ENCODE measurements at regions not wholly inside any gene's neighbourhood (a gene's known extent, or its start where the extent isn't known, plus 50 kb on each side); places are given as distances from the start of the nearest gene placed in this dataset.

GRCh38 chr3:113096188-113096892, 105.6 kb downstream of the GTPBP8 start:
- no peaks in the 10 kb centered on the region for H3K9me3 ChIP-seq
- no peak for TF ChIP-seq EP300 (IDR thresholded peaks at IDR 0.05; ENCODE audit: low read depth)
- TF ChIP-seq POLR2A (IDR thresholded peaks at IDR 0.05), result no peak
- 67 to 89% methylated on average over 1 to 2 of the region's 2 CpGs for WGBS, 2 donors (ENCODE audit: low coverage in 1 of 2)
- no peaks in the 10 kb centered on the region for H3K36me3 ChIP-seq
- H3K4me1 ChIP-seq, result no peaks in the 10 kb centered on the region
- DNase-seq, result no peak
- no peak overlapping the region for H3K27ac ChIP-seq
- intact Hi-C loops (cut with DNase I; ENCODE audit: low total_unique reads) (no loop called here), in situ Hi-C loops (cut with MboI; ENCODE audit: low pct_ligation_motif_present in 1 of 4, low pct_unique_long_range_greater_than_20kb in 1 of 4, low sequenced_read_pairs in 3 of 4) (no loop called here)
- H3K27me3 ChIP-seq, result no peaks in the 10 kb centered on the region
- no peak overlapping the region for H3K4me3 ChIP-seq

GRCh38 chr3:113097960-113098447, 107.2 kb downstream of the GTPBP8 start:
- DNase-seq, result no peak
- TF ChIP-seq CTCF (IDR thresholded peaks at IDR 0.05) (no peak), POLR2AphosphoS5 (IDR thresholded peaks at IDR 0.05) (no peak), POLR2A (IDR thresholded peaks at IDR 0.05) (no peak), EP300 (IDR thresholded peaks at IDR 0.05; ENCODE audit: low read depth) (no peak)
- in situ Hi-C loops (cut with MboI; ENCODE audit: low pct_ligation_motif_present in 1 of 4, low pct_unique_long_range_greater_than_20kb in 1 of 4, low sequenced_read_pairs in 3 of 4), result no loop called here
- WGBS, 2 donors (ENCODE audit: low coverage in 1 of 2), result 86 to 100% methylated on average over 1 to 3 of the region's 3 CpGs
- no peak overlapping the region for H3K4me3 ChIP-seq
- no peaks in the 10 kb centered on the region for H3K36me3 ChIP-seq
- H3K27ac ChIP-seq, result no peak overlapping the region
- intact Hi-C loops (cut with DNase I; ENCODE audit: low total_unique reads), result no loop called here
- no peaks in the 10 kb centered on the region for H3K27me3 ChIP-seq
- no peaks in the 10 kb centered on the region for H3K9me3 ChIP-seq
- H3K4me1 ChIP-seq, result no peaks in the 10 kb centered on the region

GRCh38 chr3:113100063-113100462, 109.3 kb downstream of the GTPBP8 start:
- Histone ChIP-seq H3K27me3 (no peaks in the 10 kb centered on the region), H3K4me3 (no peak overlapping the region), H3K36me3 (no peaks in the 10 kb centered on the region), H3K9me3 (no peaks in the 10 kb centered on the region), H3K4me1 (peaks cover 0 to 10% (median 4%) of the 10 kb centered on the region in 4 donors), H3K27ac (no peak overlapping the region)
- DNase-seq, result no peak
- 72 to 100% methylated on average over 2 of the region's 2 CpGs for WGBS, 2 donors (ENCODE audit: low coverage in 1 of 2)
- TF ChIP-seq POLR2A (IDR thresholded peaks at IDR 0.05), result no peak
- TF ChIP-seq EP300 (IDR thresholded peaks at IDR 0.05; ENCODE audit: low read depth), result no peak
- TF ChIP-seq CTCF (IDR thresholded peaks at IDR 0.05), result no peak
- TF ChIP-seq POLR2AphosphoS5 (IDR thresholded peaks at IDR 0.05), result no peak
- in situ Hi-C loops (cut with MboI; ENCODE audit: low pct_ligation_motif_present in 1 of 4, low pct_unique_long_range_greater_than_20kb in 1 of 4, low sequenced_read_pairs in 3 of 4) (no loop called here), intact Hi-C loops (cut with DNase I; ENCODE audit: low total_unique reads) (no loop called here)

GRCh38 chr3:113103588-113103987, 107.8 kb upstream of the BOC start:
- Histone ChIP-seq H3K27ac (no peak overlapping the region), H3K9me3 (no peaks in the 10 kb centered on the region), H3K4me1 (peaks cover 0 to 14% (median 4%) of the 10 kb centered on the region in 4 donors), H3K4me3 (no peak overlapping the region), H3K36me3 (no peaks in the 10 kb centered on the region), H3K27me3 (no peaks in the 10 kb centered on the region)
- TF ChIP-seq CTCF (IDR thresholded peaks at IDR 0.05), result no peak
- no peak for TF ChIP-seq EP300 (IDR thresholded peaks at IDR 0.05; ENCODE audit: low read depth)
- TF ChIP-seq POLR2A (IDR thresholded peaks at IDR 0.05), result no peak
- no peak for TF ChIP-seq POLR2AphosphoS5 (IDR thresholded peaks at IDR 0.05)
- 43 to 67% methylated on average over 1 to 2 of the region's 2 CpGs for WGBS, 2 donors (ENCODE audit: low coverage in 1 of 2)
- in situ Hi-C loops (cut with MboI; ENCODE audit: low pct_ligation_motif_present in 1 of 4, low pct_unique_long_range_greater_than_20kb in 1 of 4, low sequenced_read_pairs in 3 of 4) (no loop called here), intact Hi-C loops (cut with DNase I; ENCODE audit: low total_unique reads) (no loop called here)
- DNase-seq, result no peak

Data from transverse colon (tissue), 4 donors.